ENCODE measurements at regions not wholly inside any gene's neighbourhood (a gene's known extent, or its start where the extent isn't known, plus 50 kb on each side); places are given as distances from the start of the nearest gene placed in this dataset.
"Not testable (repeated sequence)": the region's sequence is repeated elsewhere in the genome, so short reads cannot be mapped to it uniquely, and the experiment has no call there.

DNA sequence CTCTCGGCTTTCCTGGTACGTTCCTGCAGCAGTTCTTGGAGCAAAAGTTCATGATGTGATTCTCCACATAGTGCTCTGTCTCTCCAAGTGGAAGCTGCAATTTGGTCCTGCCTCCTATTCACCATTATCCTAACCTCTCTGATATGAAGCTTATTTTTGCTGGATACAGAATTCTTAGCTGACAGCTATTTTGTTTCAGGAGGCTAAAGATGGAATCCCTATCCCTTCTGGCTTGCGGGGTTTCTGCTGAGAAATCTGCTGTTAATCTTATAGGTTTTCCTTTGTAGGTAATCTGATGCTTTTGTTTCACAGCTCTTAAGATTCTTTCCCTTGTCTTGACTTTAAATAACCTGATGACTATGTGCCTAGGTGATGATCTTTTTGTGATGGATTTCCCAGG is 181.6 kb upstream of the VLDLR start:
- Histone ChIP-seq H3K27ac (no peak overlapping the region), H3K9me3 (ENCODE audit: control insufficient read depth, low read length) (no peaks in the 10 kb centered on the region), H3K4me3 (ENCODE audit: low read depth, low read length) (no peak overlapping the region), H3K4me2 (ENCODE audit: low read length) (no peak overlapping the region), H3K79me2 (no peaks in the 10 kb centered on the region), H3K27me3 (ENCODE audit: control insufficient read depth, insufficient read depth, low read length) (no peaks in the 10 kb centered on the region), H2AFZ (no peak overlapping the region), H3K36me3 (ENCODE audit: control insufficient read depth, insufficient read depth, low read length) (no peaks in the 10 kb centered on the region), H3K4me1 (no peaks in the 10 kb centered on the region), H3K9ac (no peak overlapping the region)
- TF ChIP-seq, protein P1, sequence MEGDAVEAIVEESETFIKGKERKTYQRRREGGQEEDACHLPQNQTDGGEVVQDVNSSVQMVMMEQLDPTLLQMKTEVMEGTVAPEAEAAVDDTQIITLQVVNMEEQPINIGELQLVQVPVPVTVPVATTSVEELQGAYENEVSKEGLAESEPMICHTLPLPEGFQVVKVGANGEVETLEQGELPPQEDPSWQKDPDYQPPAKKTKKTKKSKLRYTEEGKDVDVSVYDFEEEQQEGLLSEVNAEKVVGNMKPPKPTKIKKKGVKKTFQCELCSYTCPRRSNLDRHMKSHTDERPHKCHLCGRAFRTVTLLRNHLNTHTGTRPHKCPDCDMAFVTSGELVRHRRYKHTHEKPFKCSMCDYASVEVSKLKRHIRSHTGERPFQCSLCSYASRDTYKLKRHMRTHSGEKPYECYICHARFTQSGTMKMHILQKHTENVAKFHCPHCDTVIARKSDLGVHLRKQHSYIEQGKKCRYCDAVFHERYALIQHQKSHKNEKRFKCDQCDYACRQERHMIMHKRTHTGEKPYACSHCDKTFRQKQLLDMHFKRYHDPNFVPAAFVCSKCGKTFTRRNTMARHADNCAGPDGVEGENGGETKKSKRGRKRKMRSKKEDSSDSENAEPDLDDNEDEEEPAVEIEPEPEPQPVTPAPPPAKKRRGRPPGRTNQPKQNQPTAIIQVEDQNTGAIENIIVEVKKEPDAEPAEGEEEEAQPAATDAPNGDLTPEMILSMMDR (IDR thresholded peaks at IDR 0.05): no peak

DNA sequence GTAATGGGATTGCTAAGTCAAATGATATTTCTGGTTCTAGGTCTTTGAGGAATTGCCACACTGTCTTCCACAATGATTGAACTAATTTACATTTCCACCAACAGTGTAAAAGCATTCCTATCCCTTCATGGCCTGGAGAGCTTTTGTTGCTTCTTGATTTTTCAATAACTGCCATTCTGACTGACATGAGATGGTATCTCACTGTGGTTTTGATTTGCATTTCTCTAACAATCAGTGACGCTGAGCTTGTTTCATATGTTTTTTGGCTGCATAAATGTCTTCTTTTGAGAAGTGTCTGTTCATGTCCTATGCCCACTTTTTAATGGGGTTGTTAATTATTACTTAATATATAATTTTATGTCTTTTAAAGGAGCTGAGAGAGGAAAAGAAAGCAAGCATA is 177.7 kb upstream of the VLDLR start:
- not testable (repeated sequence) for H3K4me1 ChIP-seq; H3K27me3 ChIP-seq (ENCODE audit: control insufficient read depth, insufficient read depth, low read length); H3K9me3 ChIP-seq (ENCODE audit: control insufficient read depth, low read length); H3K4me2 ChIP-seq (ENCODE audit: low read length); H3K27ac ChIP-seq; H3K9ac ChIP-seq; H3K4me3 ChIP-seq (ENCODE audit: low read depth, low read length); H3K36me3 ChIP-seq (ENCODE audit: control insufficient read depth, insufficient read depth, low read length); H2AFZ ChIP-seq; H3K79me2 ChIP-seq

DNA sequence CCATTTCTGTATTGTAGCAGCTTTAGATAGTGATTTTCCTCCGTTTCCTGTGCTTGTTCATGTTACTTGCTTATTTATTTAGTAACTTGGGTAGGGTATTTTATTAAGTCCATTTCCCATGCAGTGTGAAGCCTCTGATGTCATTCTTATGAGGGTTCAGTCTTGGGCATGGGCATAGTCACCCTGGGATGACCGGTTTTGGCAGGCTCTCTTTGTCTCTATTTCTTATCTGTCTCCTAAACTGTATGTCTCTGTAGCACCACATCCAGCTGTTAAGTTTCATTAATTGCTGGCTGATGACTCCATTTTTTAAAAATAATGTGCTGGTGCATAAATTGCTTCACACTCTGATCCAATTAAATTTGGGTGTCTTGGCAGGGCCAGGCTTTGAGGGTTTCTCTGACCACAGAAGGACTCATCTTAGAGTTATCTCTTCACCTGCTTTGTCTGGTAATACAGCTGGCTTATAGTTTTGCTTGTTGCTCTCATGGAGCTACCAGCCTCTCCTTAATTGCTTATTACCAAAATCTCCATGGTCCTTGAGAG is 173.3 kb upstream of the VLDLR start:
- H3K9ac ChIP-seq: no peak overlapping the region
- no peaks in the 10 kb centered on the region for H3K27me3 ChIP-seq (ENCODE audit: control insufficient read depth, insufficient read depth, low read length)
- no peaks in the 10 kb centered on the region for H3K79me2 ChIP-seq
- H3K4me1 ChIP-seq: no peaks in the 10 kb centered on the region
- H2AFZ ChIP-seq: no peak overlapping the region
- no peak overlapping the region for H3K4me3 ChIP-seq (ENCODE audit: low read depth, low read length)
- TF ChIP-seq, protein P1 (IDR thresholded peaks at IDR 0.05): no peak
- H3K4me2 ChIP-seq (ENCODE audit: low read length): no peak overlapping the region
- H3K36me3 ChIP-seq (ENCODE audit: control insufficient read depth, insufficient read depth, low read length): no peaks in the 10 kb centered on the region
- no peaks in the 10 kb centered on the region for H3K9me3 ChIP-seq (ENCODE audit: control insufficient read depth, low read length)
- no peak overlapping the region for H3K27ac ChIP-seq

DNA sequence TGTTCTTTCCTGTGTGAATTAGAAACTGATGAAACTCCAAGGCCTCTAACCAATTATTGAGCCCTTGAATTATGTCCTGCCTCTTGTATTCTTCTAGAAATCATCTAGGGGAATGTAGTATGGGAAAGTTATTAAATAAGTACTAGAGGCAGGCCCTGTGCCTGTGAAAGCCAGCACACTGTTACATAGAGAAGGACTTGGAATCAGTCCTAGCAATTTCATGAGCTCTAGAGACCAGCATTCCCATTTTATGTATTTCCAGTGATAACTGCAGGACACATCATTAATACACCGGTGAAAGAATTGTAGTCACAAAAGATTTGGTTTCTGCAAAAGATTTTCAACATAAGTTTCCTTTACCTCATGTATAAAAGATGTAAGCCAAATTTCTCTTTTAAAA is 168.5 kb upstream of the VLDLR start:
- no peaks in the 10 kb centered on the region for H3K4me1 ChIP-seq
- TF ChIP-seq, protein P1 (IDR thresholded peaks at IDR 0.05): no peak
- H3K4me2 ChIP-seq (ENCODE audit: low read length): no peak overlapping the region
- no peaks in the 10 kb centered on the region for H3K9me3 ChIP-seq (ENCODE audit: control insufficient read depth, low read length)
- no peak overlapping the region for H3K9ac ChIP-seq
- no peaks in the 10 kb centered on the region for H3K79me2 ChIP-seq
- H3K36me3 ChIP-seq (ENCODE audit: control insufficient read depth, insufficient read depth, low read length): no peaks in the 10 kb centered on the region
- no peak overlapping the region for H3K4me3 ChIP-seq (ENCODE audit: low read depth, low read length)
- H2AFZ ChIP-seq: no peak overlapping the region
- no peaks in the 10 kb centered on the region for H3K27me3 ChIP-seq (ENCODE audit: control insufficient read depth, insufficient read depth, low read length)
- no peak overlapping the region for H3K27ac ChIP-seq

DNA sequence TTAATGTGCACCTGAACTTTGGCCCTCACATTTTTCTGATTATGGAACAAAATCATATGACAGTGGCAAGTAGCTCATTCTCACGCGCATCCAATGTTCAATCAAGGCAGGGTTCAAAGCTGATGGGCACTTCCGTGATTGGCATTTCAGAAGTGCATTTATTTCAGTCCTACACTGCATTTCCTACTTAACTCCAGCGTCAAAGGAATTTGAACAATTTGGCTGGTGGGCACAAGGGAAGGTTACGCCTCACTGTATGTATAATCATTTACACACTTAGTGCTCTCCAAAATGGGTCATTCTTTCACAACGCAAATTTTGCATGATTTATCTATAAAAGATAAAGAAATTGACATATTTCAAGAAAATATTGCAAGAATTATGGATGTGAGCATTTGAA is 167.9 kb upstream of the VLDLR start:
- TF ChIP-seq, protein P1 (IDR thresholded peaks at IDR 0.05): no peak

More for the DNA sequence above, 167.9 kb upstream of the VLDLR start:
- no peaks in the 10 kb centered on the region for H3K36me3 ChIP-seq (ENCODE audit: control insufficient read depth, insufficient read depth, low read length)
- no peak overlapping the region for H3K4me3 ChIP-seq (ENCODE audit: low read depth, low read length)
- no peak overlapping the region for H3K9ac ChIP-seq
- H3K79me2 ChIP-seq: no peaks in the 10 kb centered on the region
- no peaks in the 10 kb centered on the region for H3K27me3 ChIP-seq (ENCODE audit: control insufficient read depth, insufficient read depth, low read length)
- H2AFZ ChIP-seq: no peak overlapping the region
- no peak overlapping the region for H3K27ac ChIP-seq
- no peak overlapping the region for H3K4me2 ChIP-seq (ENCODE audit: low read length)
- no peaks in the 10 kb centered on the region for H3K9me3 ChIP-seq (ENCODE audit: control insufficient read depth, low read length)
- no peaks in the 10 kb centered on the region for H3K4me1 ChIP-seq

Data from parathyroid adenoma (tissue), 2 donors.